Fibroblast of mammary gland (primary cell): ENCODE measurements at regions not wholly inside any gene's neighbourhood (a gene's known extent, or its start where the extent isn't known, plus 50 kb on each side); places are given as distances from the start of the nearest gene placed in this dataset.
A peak's percentile ranks its signal among the peaks of the same experiment; 100 is the strongest.
"Not testable (repeated sequence)": the region's sequence is repeated elsewhere in the genome, so short reads cannot be mapped to it uniquely, and the experiment has no call there.

Source experiments
- DNase-seq: peaks from one replicate; pipeline ENCODE4 v3.0.0-alpha.2; 2010; ENCODE audit warnings: low read depth
- H3K4me3 ChIP-seq: 2 replicates; pipeline ENCODE4 v1.5.1; 2011; ENCODE audit warnings: low read depth, mild to moderate bottlenecking, low read length, moderate library complexity; ENCODE audit not compliant: control insufficient read depth
- TF ChIP-seq, protein P1 (sequence below): conservative IDR thresholded peaks from 2 replicates; pipeline ENCODE4 v1.5.1; 2011; ENCODE audit warnings: low read depth, low read length, inconsistent platforms; ENCODE audit not compliant: control insufficient read depth, insufficient read depth

GRCh38 chr2:57218206-57218605 lies 828.4 kb upstream of the VRK2 start:
- H3K4me3 ChIP-seq, result no peak overlapping the region
- TF ChIP-seq, protein P1, sequence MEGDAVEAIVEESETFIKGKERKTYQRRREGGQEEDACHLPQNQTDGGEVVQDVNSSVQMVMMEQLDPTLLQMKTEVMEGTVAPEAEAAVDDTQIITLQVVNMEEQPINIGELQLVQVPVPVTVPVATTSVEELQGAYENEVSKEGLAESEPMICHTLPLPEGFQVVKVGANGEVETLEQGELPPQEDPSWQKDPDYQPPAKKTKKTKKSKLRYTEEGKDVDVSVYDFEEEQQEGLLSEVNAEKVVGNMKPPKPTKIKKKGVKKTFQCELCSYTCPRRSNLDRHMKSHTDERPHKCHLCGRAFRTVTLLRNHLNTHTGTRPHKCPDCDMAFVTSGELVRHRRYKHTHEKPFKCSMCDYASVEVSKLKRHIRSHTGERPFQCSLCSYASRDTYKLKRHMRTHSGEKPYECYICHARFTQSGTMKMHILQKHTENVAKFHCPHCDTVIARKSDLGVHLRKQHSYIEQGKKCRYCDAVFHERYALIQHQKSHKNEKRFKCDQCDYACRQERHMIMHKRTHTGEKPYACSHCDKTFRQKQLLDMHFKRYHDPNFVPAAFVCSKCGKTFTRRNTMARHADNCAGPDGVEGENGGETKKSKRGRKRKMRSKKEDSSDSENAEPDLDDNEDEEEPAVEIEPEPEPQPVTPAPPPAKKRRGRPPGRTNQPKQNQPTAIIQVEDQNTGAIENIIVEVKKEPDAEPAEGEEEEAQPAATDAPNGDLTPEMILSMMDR, result no peak

DNA sequence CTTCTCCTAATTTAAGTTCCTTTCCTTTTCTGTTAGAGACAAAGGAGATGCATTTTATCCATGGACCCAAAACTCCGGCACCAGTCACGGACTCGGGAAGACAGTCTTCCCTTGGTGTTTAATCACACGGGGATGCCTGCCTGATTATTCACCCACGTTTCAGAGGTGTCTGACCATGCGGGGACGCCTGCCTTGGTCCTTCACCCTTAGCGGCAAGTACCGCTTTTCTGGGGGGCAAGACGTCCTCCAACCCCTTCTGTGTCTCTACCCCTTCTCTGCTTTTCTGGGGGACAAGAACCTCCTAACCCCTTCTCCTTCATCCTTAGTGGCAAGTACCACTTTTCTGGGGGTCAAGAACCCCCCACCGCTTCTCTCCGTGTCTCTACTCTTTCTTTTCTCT lies 816.9 kb upstream of the VRK2 start:
- not testable (repeated sequence) for DNase-seq, H3K4me3 ChIP-seq

More at GRCh38 chr2:57218206-57218605, 828.4 kb upstream of the VRK2 start:
- DNase-seq, result no peak

DNA sequence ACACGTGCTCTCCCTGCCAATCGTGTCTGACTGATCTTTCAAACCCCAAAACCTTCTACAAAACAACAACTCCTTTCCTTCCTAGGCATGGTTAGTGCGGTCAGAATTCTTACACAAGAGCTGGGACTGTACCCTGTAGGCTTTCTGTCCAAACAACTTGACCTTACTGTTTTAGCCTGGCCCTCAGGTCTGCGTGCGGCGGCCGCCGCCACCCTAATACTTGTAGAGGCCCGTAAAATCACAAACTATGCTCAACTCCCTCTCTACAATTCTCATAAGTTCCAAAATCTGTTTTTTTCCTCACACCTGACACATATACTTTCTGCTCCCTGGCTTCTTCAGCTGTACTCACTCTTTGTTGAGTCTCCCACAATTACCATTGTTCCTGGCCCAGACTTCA lies 814.3 kb upstream of the VRK2 start:
- not testable (repeated sequence) for DNase-seq

GRCh38 chr2:57251495-57251894 lies 795.1 kb upstream of the VRK2 start:
- not testable (repeated sequence) for H3K4me3 ChIP-seq, DNase-seq

More for the DNA sequence above, 814.3 kb upstream of the VRK2 start:
- H3K4me3 ChIP-seq, result not testable (repeated sequence)

- DNase-seq, H3K4me3 ChIP-seq: not testable (repeated sequence)
Measured at GRCh38 chr2:57276408-57276807, 770.2 kb upstream of the VRK2 start.

DNA sequence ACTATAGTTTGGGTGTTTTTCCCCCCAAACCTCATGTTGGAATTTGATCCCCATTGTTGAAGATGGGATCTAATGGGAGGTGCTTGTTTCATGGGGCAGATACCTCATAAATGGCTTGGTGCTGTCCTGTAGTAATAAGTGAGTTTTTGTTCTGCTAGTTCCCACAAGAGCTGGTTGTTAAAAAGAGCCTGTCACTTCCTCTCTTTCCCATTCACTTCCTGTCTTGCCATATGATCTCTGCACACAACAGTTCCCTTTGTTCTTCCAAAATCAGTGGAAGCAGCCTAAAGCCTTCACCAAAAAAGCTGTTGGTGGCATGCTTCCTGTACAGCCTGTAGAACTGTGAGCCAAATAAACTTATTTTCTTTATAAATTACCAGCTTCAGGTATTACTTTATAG lies 768.2 kb upstream of the VRK2 start:
- no peak overlapping the region for H3K4me3 ChIP-seq
- TF ChIP-seq, protein P1, result no peak
- no peak for DNase-seq

- TF ChIP-seq, protein P1, result no peak
- no peak overlapping the region for H3K4me3 ChIP-seq
- DNase-seq, result no peak
Measured at GRCh38 chr2:57291209-57291608, 755.4 kb upstream of the VRK2 start.

DNA sequence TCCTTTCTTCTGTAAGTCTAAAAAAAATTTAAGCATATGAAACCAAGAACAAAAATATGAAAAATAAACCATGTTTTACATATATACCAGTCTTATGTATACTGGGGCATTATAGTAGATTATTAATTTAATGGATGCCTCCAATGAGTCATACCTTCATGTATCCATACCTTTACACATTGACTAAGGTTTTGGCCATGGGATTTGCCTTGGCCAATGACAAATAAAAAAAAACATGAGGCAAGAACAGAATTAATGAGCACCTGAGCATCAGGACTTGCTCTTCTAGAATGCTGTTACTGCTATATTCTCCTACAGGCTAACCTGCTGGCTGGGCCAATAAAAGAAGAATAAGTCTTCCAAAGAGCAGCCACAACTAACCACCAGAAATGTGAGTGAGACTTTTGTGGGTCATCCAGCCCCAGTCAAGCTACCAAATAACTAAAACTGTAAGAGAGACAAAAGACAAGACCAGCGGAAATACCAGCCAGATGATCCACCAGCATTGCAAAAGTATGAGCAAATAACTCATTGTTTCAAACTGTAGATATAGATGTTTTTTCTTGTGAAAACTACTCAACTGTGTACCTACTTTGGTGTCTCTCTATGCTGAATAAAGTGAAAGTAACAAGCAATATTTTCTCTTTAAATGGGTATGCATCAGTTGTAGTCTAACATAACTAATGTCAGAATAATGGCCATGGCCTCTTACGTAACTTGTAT lies 749.6 kb upstream of the VRK2 start:
- no peak overlapping the region for H3K4me3 ChIP-seq
- DNase-seq, result peak; percentile 0
- TF ChIP-seq, protein P1, result no peak

DNA sequence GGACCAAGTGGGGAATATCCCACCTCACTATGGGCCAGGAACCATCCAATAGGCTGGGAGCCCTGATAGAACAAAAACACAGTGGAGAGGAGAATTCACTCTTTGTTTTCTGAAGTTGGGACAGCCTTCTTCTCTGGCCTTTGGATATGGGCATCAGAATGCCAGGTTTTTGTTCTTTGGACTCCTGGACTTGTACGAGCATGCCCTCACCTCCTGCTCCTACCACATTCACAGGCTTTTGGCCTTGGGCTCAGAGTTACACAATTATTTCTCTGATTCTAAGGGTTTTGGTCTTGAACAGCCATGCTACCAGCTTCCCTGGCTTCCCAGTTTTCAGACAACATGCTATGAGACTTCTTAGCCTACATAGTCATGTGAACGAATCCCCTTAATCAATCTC lies 732.9 kb upstream of the VRK2 start:
- DNase-seq, result no peak
- TF ChIP-seq, protein P1, result no peak
- H3K4me3 ChIP-seq, result no peak overlapping the region
